Stimulated activated CD4-positive, alpha-beta T cell treated with anti-CD3 and anti-CD28 coated beads, TNF-alpha, amount 100 ng/mL, for 48 hours (primary cell): ENCODE measurements at regions not wholly inside any gene's neighbourhood (a gene's known extent, or its start where the extent isn't known, plus 50 kb on each side); places are given as distances from the start of the nearest gene placed in this dataset.

ENCODE experiments used
- DNase-seq, 3 donors: peaks; one replicate each; pipeline ENCODE4 v3.0.0-alpha.2; 2020; ENCODE audit warnings: low read depth in 3 of 3

GRCh38 chr20:22652681-22653588, 68.6 kb upstream of the FOXA2 start:
- no peak for DNase-seq

GRCh38 chr20:22653658-22654642, 69.6 kb upstream of the FOXA2 start:
- DNase-seq = no peak

GRCh38 chr20:22663528-22664025, 79.2 kb upstream of the FOXA2 start:
- DNase-seq = no peak

GRCh38 chr20:22667198-22667597, 82.8 kb upstream of the FOXA2 start:
- DNase-seq = no peak

GRCh38 chr20:22672191-22672590, 87.8 kb upstream of the FOXA2 start:
- no peak for DNase-seq

- no peak for DNase-seq
Measured at GRCh38 chr20:22673467-22673866, 89.1 kb upstream of the FOXA2 start.

GRCh38 chr20:22675341-22675740, 91.0 kb upstream of the FOXA2 start:
- DNase-seq = no peak

GRCh38 chr20:22678678-22679077, 94.3 kb upstream of the FOXA2 start:
- DNase-seq = no peak

- DNase-seq = no peak
Measured at GRCh38 chr20:22679197-22679596, 94.8 kb upstream of the FOXA2 start.

- DNase-seq = no peak
Measured at GRCh38 chr20:22680031-22680740, 95.8 kb upstream of the FOXA2 start.

GRCh38 chr20:22681591-22682248, 97.3 kb upstream of the FOXA2 start:
- DNase-seq = no peak

GRCh38 chr20:22682381-22682780, 98.0 kb upstream of the FOXA2 start:
- no peak for DNase-seq

GRCh38 chr20:22684072-22684762, 99.8 kb upstream of the FOXA2 start:
- peak in 2 of 3 donors; percentile 3 to 19 for DNase-seq

GRCh38 chr20:22684763-22685443, 100.5 kb upstream of the FOXA2 start:
- no peak for DNase-seq

- no peak for DNase-seq
Measured at GRCh38 chr20:22686097-22686496, 101.7 kb upstream of the FOXA2 start.

GRCh38 chr20:22687676-22688349, 103.4 kb upstream of the FOXA2 start:
- DNase-seq = no peak

- DNase-seq = no peak
Measured at GRCh38 chr20:22688485-22688884, 104.1 kb upstream of the FOXA2 start.

- no peak for DNase-seq
Measured at GRCh38 chr20:22689266-22689665, 104.9 kb upstream of the FOXA2 start.

GRCh38 chr20:22690000-22690399, 105.6 kb upstream of the FOXA2 start:
- DNase-seq = no peak
